Ishikawa (cell line): ENCODE measurements at regions not wholly inside any gene's neighbourhood (a gene's known extent, or its start where the extent isn't known, plus 50 kb on each side); places are given as distances from the start of the nearest gene placed in this dataset.

Source experiments
- CEBPB ChIP-seq: IDR thresholded peaks from 2 replicates; pipeline ENCODE4 v1.6.1; 2012
- CREB1 ChIP-seq: IDR thresholded peaks from 2 replicates; pipeline ENCODE4 v1.6.1; 2012; ENCODE audit warnings: low read depth
- EGR1 ChIP-seq: IDR thresholded peaks from 2 replicates; pipeline ENCODE4 v1.6.1; 2012
- EP300 ChIP-seq: IDR thresholded peaks from 2 replicates; pipeline ENCODE4 v1.6.1; 2012; ENCODE audit warnings: borderline replicate concordance
- FOXM1 ChIP-seq: IDR thresholded peaks from 2 replicates; pipeline ENCODE4 v1.6.1; 2012; ENCODE audit warnings: low read depth, borderline replicate concordance
- NFIC ChIP-seq: IDR thresholded peaks from 2 replicates; pipeline ENCODE4 v1.6.1; 2012
- RAD21 ChIP-seq: IDR thresholded peaks from 2 replicates; pipeline ENCODE4 v1.6.1; 2012; ENCODE audit warnings: low read depth
- TAF1 ChIP-seq: IDR thresholded peaks from 2 replicates; pipeline ENCODE4 v1.6.1; 2012; ENCODE audit warnings: low read depth, mild to moderate bottlenecking
- TCF12 ChIP-seq: IDR thresholded peaks from 2 replicates; pipeline ENCODE4 v1.6.1; 2012; ENCODE audit warnings: low read depth
- TEAD4 ChIP-seq: IDR thresholded peaks from 2 replicates; pipeline ENCODE4 v1.6.1; 2012
- YY1 ChIP-seq: IDR thresholded peaks from 2 replicates; pipeline ENCODE4 v1.6.1; 2012; ENCODE audit warnings: low read depth
- TF ChIP-seq, protein P1 (sequence below): IDR thresholded peaks from 2 replicates; pipeline ENCODE4 v1.6.1; 2012; ENCODE audit warnings: low read depth, mild to moderate bottlenecking
- TF ChIP-seq, protein P2 (sequence below): IDR thresholded peaks from 2 replicates; pipeline ENCODE4 v1.6.1; 2012
- TF ChIP-seq, protein P3 (sequence below): IDR thresholded peaks from 2 replicates; pipeline ENCODE4 v1.6.1; 2012

DNA sequence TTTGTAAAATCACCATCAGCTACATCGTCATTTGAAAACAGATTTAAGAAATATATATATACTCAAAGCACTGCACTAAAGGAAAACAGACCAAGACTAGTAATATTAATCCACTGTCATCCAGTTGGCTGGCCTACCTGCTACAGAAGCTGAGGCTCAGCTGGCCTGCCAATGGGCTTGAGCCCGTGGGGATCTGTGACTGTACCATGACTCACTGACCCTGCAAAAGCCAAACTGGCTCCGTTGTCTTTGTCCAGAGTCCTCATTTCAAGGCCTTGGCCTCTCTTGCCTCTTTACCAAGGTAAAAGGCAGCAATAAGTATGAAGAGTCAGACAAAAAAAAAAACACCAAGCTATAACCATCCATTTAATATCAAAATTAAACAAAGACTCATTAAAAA is 463.5 kb upstream of the RASGRP1 start:
- TF ChIP-seq, protein P1, sequence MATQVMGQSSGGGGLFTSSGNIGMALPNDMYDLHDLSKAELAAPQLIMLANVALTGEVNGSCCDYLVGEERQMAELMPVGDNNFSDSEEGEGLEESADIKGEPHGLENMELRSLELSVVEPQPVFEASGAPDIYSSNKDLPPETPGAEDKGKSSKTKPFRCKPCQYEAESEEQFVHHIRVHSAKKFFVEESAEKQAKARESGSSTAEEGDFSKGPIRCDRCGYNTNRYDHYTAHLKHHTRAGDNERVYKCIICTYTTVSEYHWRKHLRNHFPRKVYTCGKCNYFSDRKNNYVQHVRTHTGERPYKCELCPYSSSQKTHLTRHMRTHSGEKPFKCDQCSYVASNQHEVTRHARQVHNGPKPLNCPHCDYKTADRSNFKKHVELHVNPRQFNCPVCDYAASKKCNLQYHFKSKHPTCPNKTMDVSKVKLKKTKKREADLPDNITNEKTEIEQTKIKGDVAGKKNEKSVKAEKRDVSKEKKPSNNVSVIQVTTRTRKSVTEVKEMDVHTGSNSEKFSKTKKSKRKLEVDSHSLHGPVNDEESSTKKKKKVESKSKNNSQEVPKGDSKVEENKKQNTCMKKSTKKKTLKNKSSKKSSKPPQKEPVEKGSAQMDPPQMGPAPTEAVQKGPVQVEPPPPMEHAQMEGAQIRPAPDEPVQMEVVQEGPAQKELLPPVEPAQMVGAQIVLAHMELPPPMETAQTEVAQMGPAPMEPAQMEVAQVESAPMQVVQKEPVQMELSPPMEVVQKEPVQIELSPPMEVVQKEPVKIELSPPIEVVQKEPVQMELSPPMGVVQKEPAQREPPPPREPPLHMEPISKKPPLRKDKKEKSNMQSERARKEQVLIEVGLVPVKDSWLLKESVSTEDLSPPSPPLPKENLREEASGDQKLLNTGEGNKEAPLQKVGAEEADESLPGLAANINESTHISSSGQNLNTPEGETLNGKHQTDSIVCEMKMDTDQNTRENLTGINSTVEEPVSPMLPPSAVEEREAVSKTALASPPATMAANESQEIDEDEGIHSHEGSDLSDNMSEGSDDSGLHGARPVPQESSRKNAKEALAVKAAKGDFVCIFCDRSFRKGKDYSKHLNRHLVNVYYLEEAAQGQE: no peak

DNA sequence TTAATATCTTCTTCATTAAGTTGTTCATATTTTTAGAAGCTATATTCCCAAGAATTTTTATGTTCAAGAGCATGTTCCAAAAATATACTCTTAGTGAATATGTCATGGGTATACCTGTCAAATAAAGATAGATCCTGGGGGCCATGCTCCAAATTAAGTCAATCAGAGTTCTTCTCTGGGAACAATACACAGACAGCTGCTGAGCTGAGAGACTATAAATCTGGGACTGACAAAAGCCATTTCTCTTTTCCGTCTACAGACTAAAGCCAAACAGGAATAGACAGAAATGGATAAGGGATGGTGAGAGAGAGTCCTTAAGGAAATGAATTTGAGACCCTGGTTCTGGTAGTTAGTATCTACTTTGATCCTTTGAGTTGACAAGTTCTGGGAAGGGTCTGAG is 465.1 kb upstream of the RASGRP1 start:
- TF ChIP-seq, protein P2, sequence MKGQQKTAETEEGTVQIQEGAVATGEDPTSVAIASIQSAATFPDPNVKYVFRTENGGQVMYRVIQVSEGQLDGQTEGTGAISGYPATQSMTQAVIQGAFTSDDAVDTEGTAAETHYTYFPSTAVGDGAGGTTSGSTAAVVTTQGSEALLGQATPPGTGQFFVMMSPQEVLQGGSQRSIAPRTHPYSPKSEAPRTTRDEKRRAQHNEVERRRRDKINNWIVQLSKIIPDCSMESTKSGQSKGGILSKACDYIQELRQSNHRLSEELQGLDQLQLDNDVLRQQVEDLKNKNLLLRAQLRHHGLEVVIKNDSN: no peak

DNA sequence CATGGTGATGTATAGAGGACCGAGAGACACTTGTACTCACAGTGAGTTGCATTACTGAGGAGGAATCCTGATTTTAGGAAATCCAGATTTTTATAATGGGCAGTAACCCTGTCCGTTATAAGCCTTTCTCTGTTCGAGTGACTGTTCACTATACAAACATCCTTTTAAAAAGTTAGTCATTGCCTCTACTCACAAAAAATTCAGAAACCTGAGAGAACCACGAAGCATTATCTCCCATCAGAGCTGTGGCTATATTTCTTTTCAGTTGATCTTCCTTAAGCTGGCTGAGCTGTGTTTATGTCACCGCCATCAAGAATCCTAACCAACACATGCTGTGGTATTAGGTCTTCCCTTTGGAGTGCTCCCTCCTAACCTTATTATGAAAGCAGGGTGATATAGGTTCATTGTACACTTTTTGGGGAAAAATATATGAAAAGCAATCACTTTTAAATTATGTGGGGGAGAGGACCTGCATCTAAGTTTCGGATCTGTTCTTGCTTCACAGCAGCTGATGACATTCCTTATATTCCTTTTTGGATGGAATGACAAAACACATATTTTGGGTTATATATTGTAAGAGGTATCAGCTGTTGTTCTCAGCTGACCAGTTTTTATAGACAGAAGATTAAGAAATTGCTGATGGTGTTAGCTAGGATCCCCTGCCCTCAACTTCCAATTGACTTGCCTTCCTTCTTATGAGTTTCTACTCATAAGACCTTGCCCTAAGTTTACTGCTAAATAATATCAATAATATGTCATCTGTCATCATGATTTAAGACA is 465.9 kb upstream of the RASGRP1 start:
- no peak for TF ChIP-seq NFIC
- TF ChIP-seq EP300: no peak
- no peak for TF ChIP-seq CREB1
- no peak for TF ChIP-seq CEBPB
- TF ChIP-seq FOXM1: no peak
- TF ChIP-seq TEAD4: no peak
- TF ChIP-seq RAD21: no peak
- TF ChIP-seq, protein P2: no peak
- no peak for TF ChIP-seq TAF1

DNA sequence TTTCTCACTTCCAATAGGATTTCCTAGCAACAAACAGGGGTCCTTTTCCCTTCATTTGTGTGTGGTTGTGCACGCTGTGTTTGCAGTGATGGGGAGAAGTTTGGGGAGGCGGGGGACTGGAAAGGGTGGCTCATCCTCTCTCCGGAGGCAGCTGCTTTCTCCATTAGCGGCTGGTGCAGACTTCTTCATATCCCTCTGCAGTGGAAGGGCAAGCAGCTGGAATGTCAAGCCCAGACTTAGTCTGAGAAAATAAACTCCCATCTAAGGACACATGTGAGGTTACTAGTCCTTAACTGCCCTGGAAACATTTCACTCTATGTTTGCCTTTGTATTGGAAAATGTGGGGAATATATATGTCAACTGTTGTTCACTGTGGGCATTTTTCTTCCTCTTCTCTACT is 467.0 kb upstream of the RASGRP1 start:
- TF ChIP-seq YY1 (no peak), CEBPB (no peak), TEAD4 (no peak), TCF12 (no peak), FOXM1 (no peak)
- TF ChIP-seq, protein P2: no peak

DNA sequence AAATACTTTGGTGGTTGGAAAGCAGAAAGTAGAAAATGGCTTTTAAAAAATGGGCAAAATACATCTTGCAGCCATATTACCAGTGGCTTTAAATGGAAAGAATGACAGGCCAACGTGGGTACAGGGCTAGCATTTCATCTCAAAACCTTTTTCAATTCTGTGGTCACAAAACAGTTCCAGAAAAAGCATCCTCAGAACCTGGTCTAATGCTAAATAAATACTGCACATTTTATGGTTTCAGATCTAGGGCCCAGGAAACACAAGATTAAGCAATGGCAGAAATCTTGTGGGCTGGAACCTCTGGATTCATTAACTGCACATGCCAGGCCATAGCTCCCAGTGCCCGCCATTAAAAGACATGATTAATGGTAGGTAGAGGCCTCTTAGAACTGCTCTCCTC is 470.2 kb upstream of the RASGRP1 start:
- no peak for TF ChIP-seq EP300
- TF ChIP-seq FOXM1: no peak
- TF ChIP-seq, protein P1: no peak
- TF ChIP-seq, protein P3, sequence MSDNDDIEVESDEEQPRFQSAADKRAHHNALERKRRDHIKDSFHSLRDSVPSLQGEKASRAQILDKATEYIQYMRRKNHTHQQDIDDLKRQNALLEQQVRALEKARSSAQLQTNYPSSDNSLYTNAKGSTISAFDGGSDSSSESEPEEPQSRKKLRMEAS: no peak
- no peak for TF ChIP-seq EGR1
- no peak for TF ChIP-seq TCF12
- no peak for TF ChIP-seq YY1

DNA sequence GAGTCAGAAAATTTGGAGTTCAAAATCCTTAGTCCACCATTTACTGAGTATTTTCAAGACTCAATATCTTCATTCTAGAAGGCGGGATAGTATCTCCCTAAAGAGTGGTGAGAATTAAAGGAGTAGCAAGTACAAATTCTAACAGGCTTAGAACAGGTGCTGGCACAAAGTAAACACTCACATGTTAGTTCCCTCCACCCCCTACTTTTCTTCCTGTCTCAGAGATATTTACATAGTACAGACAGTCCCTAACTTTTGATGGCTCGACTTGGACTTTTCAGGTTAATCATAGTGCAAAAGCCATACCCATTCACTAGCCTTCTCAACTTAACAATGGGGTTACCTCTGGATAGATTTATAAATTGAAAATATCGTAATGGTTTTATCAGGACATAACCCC is 476.2 kb upstream of the RASGRP1 start:
- no peak for TF ChIP-seq EP300
- TF ChIP-seq RAD21: no peak
- no peak for TF ChIP-seq CREB1
- TF ChIP-seq, protein P2: no peak

DNA sequence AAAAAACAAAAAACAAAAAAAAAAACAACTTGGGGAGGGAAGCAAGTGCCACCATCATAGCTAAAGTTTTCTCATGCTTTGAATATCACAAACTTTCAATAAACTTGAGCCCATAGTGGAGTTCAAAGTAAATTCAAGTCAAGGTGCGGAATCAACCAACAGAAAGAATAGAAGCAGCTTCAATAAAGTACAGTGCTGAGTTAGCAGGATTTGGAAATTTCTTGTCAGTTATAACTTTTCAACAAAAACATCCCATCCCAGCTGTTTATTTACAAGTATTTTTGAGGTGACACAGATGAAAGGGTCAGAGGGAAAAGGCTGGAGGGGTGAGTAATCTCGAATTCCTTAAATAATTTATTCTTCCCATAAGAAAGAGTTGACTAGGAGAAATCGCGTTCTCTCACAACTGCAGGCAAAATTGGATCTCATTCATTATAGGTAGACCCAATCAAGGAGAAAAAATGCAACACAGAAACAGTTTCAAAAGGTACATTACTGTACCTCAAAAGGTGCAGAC is 477.4 kb upstream of the RASGRP1 start:
- TF ChIP-seq, protein P1: no peak
- TF ChIP-seq EGR1 (no peak), TEAD4 (no peak)
